ENCODE measurements at regions not wholly inside any gene's neighbourhood (a gene's known extent, or its start where the extent isn't known, plus 50 kb on each side); places are given as distances from the start of the nearest gene placed in this dataset.

DNA sequence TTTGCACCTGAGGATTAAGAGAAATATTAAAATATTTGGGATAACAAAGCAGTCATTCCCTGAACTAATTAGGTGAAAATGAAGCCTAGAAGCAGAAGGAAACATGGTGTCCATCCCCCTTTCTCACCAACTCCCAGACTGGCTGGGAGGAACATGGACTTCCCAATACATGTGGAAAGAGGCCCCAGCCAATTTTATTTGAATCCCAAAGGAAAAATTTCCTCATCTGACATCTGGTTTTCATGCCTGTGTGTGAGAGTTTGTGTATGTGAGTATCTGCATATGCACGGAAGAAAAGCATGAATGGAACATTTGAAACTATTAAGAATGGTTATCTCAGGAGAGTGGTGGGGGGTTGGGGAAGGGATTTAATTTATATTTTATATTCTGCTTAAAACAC, 84.3 kb downstream of the COPS8 start:
- no peak for DNase-seq (ENCODE audit: low read depth, low spot score)

DNA sequence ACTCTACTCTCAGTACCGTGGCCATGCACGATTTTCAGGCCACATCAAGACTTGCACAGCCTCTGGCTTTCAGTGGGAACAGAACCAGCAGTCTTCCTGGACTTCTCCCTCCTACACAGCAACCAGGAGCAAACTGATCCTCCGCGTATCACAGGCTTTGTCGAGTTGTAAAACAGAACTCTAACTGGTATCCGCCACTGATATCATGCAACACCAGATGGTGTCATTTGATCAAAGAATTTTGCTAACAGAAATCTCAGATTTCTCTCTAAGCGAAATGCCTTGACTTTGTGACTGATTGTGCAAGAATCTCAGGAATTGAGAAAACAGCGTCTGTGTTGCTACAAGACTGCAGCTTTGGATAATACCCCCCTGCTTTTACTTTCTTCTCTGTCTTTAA, 85.7 kb downstream of the COPS8 start:
- peak; percentile 75 for DNase-seq (ENCODE audit: low read depth, low spot score)

DNA sequence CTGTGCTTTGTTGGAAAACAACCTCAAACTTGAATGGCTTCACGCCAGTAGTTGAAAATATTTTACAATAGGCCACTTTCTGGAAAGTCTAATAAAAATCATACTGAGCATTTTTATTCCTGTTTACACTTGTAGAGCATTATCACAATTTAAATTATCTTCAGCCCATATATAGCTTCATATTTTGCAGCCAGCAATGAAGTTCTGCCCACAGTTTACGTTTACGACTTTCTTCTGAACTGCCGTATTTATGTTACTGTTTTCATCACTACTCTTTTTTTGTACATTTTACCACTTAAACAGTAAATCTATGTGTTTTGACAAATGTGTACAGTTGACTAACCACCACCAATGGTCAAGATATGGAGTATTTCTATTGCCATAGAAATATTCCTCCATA, 86.2 kb downstream of the COPS8 start:
- DNase-seq (ENCODE audit: low read depth, low spot score), result no peak

DNA sequence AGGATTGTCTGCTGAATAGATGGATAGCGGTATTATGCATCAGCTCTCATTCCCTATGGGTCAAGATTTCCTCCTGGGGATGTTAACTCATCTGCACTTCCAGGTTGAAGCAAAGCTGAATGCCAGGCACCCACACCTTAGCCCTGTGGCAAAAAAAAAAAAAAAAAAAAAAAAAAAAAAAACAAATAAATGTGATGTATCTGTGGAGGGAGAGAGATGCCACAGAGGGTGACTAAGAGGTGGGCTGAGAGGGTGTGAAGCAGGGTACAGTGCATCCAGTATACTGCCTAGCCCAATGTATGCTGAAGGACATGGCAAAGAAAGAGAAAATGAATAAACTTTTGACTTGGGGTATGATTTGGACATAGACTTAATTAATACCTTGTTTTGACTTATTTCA, 91.4 kb downstream of the COPS8 start:
- DNase-seq (ENCODE audit: low read depth, low spot score), result no peak

DNA sequence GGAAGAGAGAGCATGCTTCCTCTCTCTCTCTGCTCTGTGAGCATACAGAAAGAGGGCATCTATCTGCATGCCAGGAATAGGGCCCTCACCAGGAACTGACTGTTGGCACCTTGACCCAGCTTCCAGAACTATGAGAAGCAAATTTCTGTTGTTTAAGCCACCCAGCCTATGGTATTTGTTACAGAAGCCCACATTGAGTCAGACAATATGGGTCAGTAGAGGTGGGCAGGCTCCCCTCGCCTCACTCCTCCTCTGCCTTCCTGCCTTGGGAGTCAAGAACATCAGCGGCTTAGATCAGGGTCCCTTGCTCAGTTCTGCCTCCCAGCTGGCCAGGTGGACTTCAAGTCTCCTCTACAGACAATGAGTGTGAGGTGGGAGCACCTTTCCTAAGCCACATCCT, 92.3 kb downstream of the COPS8 start:
- no peak for DNase-seq (ENCODE audit: low read depth, low spot score)

DNA sequence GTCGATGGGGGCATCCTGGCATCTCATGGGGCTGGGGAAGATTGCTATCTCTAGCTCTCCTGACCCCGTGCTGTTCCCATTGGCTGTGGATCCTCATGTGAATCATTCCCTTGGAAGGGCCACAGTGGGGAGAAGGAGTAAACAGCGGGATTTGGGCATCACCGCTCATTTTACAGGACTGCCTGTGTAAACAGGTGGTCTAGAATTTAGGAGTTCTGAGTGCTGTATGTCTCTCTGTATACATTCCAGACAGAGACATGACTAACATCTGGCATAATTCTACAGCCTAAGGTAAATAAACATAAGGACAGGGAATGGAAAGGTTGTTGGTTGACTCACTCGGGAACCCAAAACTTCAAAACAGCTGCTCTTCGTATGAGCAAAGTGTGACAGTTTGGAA, 92.7 kb downstream of the COPS8 start:
- peak; percentile 62 for DNase-seq (ENCODE audit: low read depth, low spot score)

DNA sequence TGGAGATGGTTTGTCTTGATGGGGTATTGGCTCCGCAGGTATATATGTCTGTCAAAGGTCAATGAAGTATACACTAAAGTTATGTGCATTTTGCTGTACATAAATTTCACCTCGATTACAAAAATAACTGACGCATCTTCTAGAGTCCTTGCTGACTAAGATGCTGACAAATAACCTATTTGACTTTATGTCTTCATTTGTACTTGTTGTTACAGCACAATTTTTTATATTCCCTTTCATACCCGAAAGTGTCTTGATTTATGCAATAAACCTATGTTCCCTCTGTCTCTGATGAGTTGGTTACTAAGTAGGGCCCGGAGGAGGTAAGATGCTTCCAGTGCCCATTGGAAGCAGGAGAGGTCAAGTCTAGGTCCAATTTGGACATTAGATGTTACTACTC, 93.5 kb downstream of the COPS8 start:
- DNase-seq (ENCODE audit: low read depth, low spot score), result no peak

DNA sequence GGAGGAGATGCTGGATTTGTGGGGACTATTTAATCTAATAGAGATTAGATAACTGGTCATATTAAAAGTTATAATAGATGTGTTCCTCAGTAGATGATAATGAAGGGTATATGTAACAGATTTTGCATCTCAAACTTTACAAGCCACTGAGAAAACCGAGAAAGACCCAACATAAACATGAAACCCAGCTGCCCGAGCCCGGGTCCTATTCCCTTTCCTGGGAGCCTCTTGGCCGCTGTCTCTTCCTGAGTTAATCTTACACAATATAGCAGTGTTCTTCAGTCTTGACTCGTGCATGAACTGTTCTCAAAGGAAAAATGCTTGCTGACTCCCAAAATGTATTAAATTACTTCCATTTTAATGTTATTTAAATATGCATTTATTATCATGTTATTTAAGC, 94.5 kb downstream of the COPS8 start:
- no peak for DNase-seq (ENCODE audit: low read depth, low spot score)

DNA sequence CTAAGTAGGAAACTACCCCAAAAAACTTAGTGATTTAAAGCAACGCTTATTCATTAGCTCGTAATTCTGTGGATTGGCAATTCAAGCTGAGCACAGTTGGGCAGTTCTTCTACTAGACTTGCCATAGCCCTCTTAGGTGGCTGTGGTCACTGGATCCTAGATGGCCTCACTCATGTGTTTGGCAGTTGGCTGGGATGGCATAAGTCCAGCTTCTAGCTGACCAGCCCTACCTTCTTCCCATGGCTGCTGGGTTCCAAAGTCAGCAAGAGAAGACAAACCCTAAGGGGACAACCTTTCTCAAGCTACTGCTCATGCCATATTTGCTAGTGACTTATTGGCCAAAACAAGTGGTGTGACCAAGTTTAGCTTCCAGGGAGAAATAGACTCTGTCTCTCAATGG, 95.3 kb downstream of the COPS8 start:
- DNase-seq (ENCODE audit: low read depth, low spot score), result no peak

DNA sequence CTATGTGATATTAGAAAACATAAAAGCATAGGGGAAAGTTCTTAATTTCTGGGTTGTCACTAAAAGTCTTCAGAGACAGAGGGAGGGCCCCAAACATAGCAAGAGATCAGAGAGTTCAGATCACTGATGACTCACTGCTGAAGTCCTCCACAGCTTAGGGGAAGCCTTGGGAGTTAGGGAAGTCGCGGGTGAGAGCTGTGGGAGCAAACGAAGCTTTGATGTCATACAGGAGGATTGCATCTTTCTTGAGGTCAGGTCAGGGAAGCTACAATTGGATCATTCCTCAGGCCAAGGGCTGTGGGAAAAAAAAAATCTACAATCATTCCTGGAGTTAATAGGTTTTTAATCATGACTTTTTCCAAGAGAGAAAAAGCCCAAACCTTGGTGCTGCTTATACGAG, 96.2 kb downstream of the COPS8 start:
- peak; percentile 81 for DNase-seq (ENCODE audit: low read depth, low spot score)

DNA sequence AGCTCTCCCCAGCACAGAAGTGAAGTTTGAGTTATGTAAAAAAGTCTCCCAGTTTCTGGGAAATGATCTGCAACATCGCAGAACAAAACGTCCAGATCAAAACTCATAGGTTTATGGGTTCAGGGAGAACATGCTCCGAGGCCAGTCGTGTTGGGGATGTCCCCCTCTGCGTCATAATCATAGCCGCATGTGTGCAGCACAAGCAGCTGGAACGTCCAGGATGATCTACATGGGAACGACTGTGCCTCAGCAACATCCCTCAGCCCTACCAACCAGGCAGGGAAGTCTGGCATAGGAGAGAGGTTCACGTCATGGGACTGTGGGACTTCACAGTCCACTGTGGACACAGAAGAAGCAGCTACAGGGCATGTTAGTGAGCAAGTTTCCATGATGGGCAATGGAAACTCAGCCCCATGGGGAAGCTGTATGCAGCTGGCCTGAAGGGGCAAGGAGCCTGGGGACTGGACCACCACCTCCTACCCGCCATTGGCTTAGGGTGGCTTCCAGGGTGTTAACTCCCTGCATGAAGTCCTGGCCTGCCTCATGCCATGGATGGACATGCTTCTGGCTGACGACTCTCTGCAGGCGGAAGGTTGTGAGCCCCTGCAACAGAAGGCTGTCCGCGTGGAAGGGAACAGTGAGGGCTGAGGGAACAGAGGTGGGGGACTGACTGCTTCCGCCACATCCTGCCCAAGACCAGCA, 96.9 kb downstream of the COPS8 start:
- DNase-seq (ENCODE audit: low read depth, low spot score), result no peak

DNA sequence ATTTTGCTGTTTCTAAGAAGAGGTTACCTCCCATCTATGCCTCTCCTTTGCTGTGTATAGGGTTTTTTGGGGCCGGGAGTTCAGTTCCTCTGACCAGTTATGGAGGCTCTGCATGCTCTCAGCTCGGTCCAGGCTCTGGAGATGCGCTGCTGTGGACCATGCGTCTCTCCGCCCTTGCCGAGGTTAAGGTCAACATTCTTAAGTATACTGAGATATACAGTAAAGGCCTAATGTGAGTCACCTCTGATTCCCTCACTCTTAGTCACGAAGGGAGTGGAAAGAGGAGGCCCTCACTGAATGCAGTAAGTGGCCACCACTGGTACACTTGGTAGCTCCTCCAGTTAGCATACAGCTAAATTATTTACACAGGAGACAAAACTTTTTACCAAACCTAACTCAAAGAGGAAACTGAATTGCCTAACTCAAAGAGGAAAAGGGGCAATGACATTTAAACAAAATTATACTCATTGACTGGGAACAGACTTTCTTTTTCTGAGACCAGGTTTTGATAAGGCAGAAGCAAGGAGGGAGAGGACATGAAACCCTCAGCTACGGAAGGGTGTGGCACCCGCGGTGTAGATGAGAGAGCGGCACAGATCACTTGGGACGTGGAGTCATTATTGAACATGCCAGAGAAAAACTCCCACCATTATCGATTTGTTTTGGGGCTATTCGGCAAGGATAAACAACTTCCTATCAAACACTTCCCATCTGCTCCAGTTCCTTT, 98.7 kb downstream of the COPS8 start:
- DNase-seq (ENCODE audit: low read depth, low spot score), result no peak

DNA sequence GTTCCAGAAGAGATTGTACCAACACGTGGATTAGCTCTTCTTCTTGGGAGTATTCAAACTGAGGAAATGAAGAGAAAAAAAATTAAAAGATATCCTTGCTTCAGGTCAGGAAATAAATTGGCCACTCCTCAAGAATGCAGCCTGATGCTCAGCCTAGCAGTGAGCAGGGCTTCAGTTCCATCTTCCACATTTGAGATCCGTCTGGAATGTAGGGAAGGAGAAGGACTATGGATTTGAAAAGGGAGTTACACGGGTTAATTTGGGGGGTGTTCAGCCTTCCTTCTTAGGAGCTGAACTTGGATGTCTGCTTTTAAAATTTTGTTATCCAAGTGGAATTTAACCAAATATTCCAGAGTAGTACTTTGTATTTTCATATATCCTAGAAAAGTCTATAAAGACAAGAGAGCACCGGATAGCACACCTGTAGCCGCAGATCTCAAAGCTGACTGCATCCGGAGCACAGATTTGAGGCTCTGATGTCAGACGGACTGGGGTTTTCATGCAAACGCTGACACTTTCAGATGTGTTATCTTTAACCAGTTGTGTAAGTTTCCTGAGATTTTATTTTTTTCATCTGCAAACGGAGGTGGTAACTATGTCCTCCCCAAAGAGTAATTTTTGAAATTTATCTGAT, 99.3 kb downstream of the COPS8 start:
- no peak for DNase-seq (ENCODE audit: low read depth, low spot score)

DNA sequence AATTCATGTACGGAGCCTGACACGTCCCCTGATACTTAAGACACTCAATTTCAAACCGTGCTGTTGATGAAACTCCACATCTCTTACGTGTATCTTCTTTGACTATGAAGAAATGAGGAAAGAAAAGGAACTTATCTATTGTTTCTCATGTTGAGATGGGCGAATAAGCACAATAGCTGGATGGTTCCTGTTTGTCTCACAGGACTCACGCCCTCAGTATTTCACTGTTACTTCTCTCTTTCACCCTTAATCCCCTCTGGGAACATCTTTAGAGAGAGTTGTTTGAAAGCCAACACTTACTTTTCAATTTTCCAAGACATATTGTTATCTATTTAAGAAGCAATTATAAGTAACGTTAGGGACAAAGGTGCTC, 99.8 kb downstream of the COPS8 start:
- no peak for DNase-seq (ENCODE audit: low read depth, low spot score)

DNA sequence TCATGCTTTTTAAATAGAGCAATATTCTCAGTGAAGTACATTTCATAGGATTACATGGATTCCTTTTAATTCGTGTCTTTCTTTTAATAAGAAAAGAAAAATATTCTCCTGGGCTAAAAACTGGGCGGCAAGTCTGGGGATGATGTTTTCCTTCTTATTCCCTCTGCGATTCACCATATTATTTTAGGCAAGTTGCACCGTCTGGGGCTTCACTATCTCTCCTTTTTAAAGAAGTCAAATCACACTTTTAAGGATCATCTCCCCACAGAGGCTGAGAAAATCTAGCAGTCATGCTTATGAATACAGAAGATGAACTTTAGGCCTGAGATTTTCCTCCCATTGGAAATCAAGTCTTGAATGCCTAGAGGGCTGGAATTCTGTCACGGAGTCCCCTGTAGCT, 104.1 kb downstream of the COPS8 start:
- DNase-seq (ENCODE audit: low read depth, low spot score), result no peak

DNA sequence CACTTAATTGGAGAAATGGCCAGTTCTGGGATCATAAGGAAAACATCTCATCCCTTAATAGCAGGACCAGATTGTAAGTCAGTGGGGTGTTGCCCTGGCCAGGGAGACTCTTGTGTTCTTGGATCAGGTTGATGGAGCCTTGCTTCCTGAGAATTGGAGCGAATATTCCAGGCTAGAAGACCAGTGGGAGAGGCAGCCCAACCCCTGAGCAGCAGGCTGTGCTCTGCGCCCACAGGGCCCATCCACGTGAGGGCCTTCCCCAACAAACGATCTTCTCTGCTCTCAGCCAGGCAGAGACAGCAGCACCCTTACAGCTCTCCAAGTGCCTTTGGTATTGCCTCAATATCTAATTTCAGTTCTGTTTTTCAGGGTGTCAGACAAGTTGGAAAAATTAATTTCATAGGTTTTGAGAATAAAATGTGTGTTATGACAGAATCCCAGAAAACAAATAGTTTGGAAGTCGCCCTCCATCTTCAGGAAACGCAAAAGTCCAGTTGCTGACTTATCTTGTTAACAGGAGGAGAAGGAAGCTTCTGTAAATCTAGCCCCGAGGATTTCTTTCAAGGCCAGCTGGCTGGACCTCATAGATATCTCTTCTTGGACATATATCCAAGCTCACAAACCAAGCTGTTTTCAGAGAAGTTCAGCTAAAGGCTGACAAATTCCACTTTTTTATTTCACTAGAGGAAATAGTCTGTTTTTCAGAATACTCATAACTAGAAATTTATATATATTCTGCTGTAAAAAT, 105.5 kb downstream of the COPS8 start:
- no peak for DNase-seq (ENCODE audit: low read depth, low spot score)

DNA sequence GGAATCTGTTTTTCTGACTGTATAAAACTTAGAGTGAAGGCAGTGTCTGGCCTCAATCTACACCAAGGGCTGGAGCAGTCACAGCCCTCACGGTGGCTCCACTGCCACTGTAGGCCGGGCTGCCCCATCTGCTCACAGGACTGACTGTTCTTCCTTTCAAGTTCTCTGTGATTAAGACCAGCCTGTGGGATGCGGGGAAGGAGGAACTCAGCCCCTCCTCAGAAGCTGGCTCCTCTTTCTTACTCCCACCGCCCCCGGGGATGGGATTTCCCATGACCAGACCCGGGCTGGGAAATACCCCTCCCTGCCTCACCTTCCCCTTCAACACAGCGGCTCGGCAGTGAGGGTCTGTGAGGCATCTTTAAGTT, 106.0 kb downstream of the COPS8 start:
- no peak for DNase-seq (ENCODE audit: low read depth, low spot score)

DNA sequence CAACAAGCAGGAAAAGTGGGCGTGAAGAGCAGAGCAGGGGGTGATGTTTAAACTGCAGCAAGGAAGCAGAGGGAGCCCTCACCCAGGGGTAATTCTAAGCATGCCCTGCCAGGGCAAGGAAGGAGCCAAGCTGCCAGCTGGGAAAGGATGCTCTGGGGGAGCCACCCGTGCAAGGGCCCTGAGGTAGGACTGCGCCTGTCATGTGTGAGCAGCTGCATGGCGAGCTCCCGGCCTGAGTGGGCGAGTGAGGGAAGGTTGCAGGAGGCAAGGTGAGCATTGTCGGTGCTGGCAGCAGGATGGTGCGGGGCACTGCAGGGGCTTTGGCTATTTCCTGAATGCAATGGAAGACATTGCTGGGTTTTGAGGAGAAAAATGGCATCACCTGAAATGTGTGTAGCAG, 107.2 kb downstream of the COPS8 start:
- no peak for DNase-seq (ENCODE audit: low read depth, low spot score)

DNA sequence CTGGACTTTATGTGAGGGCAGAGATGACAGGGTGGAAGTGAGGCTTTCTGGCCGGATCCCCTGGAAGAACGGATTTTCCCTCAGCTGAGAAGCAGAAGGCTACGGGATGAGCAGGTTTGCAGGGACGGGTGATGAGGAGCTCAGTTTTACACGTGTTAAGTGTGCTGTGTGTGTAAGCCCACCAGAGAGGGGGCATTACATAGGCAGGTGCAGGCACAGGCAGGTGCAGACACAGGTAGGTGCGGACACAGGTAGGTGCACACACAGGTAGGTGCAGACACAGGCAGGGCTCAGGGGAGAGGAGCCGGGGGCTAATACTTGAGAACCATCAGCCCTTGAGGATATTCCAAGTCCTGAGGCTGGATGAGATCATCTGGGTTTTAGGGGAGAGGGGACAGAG, 107.7 kb downstream of the COPS8 start:
- DNase-seq (ENCODE audit: low read depth, low spot score), result no peak

DNA sequence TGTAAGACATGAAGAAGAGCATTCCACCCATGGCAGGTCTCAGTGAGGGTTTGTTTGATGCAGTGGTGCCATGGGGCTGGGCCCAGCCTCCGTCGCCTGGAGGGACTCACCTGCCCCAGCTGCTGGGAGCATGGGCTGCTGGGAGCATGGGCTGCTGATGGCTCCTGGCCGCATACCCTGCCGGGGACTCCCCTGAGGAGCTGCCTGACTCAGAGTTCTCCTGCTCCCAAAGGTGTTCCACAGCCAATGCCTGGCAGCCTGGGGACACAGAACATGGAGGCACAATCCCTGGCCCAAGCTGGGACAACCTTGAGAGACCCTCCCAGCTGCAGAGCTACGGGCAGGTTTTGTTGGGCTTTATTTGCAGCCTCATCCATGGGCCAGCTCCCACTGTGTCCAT, 108.4 kb downstream of the COPS8 start:
- no peak for DNase-seq (ENCODE audit: low read depth, low spot score)

DNA sequence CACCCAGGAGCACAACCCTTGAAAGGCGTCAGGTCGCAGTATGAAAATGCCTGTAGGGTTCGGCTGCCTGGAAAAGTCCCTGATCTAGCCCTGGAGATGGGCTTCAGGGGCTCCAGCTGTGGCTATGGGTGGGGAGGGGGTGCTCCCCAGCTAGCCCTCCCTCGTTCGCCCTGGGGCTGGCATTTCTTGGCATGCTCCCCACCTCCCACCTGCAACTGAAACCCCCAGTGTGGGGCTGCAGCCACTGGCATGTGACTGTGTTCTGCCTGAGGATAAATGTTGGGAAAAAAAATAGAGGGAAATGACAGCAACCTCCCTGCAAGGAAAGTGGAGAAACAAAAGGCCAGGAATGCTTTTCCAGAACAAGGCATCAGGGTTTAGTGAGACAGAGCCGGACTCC, 109.2 kb downstream of the COPS8 start:
- no peak for DNase-seq (ENCODE audit: low read depth, low spot score)

DNA sequence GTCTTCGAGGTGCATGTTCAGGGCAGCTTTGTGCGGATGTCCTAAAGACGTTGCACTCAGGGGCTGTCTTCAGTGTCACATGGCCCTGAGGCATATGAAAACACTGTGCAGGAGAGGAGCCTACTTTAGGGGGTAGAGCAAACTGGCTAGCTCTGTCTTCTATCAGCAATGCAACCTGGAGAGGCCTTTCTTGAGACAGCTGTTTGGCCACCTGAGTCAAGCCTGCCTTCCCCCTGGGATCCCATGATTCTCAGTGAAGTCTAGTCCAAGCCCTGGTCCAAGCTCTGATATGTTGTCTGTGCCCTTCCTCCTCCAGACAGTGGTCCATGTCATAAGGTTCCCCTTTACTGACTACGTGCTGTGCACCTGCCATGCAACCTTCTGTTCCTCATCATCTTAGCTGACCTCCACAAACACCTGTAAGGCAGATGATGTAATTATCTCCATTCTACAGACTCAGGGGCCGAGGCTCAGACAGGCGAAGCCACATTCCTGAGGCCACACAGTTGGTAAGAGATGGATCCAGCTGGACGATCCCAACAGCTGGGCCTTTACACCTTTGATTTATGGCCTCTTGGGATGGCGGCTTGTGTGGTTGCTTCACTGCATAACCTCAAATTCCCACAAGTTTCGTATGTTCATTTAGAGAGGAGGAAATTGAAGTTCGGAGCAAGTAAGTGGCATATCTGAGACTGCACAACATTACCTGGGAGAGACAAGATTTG, 109.9 kb downstream of the COPS8 start:
- no peak for DNase-seq (ENCODE audit: low read depth, low spot score)
